ENCODE measurements at regions not wholly inside any gene's neighbourhood (a gene's known extent, or its start where the extent isn't known, plus 50 kb on each side); places are given as distances from the start of the nearest gene placed in this dataset.
"Not testable (repeated sequence)": the region's sequence is repeated elsewhere in the genome, so short reads cannot be mapped to it uniquely, and the experiment has no call there.

- no peak for DNase-seq (ENCODE audit: low spot score)
Measured at GRCh38 chr14:101616202-101616601, 54.9 kb downstream of the DIO3 start.

- no peak for DNase-seq (ENCODE audit: low spot score)
Measured at GRCh38 chr14:101619484-101619883, 58.2 kb downstream of the DIO3 start.

- DNase-seq (ENCODE audit: low spot score), result no peak
Measured at GRCh38 chr14:101620031-101620788, 58.9 kb downstream of the DIO3 start.

DNA sequence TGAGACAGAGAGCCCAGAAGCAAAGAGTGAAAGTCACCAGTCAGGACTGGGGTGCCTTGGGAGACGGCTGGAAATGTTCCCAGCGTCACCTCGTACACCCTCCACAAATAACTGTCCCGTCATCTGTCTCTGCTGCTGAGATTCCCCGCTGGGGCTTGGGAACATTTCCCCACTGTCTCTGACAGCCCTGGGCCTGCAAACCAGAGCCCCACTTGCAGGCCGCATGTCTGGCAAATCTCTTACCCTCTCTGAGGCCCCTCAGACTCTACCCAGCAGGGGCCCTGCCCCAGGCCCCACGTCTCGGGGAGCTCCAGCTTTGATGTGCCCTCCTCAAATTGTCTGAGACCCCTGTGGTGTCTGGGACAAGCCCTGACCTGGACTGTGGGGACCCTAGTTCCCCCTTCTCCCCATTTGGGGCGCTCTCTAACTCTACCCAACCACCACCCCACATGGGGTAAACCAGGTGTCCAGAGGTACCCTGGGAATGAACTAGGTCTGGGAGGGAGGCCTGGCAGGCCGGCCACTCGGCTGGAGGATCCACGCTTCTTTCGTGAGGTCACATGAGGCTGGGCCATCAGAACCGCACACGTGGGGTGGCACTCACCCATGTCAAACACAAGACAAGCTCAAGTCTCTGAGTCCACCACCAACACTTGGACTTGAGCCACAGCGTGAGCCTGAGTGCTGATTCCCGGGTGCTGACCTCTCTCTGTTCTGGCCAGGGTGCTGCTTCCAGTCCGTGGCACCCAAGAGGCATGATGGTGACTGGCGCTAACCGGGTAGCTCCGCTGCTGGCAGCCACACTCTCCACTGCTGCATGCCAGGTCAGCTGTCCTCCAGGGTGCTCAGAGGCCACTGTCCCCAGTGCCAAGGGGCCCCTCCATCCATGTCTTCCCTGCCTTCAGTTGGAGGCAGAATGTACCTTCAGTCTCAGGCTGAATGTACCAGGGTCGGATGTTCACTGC lies 59.8 kb downstream of the DIO3 start:
- no peak for DNase-seq (ENCODE audit: low spot score)

DNA sequence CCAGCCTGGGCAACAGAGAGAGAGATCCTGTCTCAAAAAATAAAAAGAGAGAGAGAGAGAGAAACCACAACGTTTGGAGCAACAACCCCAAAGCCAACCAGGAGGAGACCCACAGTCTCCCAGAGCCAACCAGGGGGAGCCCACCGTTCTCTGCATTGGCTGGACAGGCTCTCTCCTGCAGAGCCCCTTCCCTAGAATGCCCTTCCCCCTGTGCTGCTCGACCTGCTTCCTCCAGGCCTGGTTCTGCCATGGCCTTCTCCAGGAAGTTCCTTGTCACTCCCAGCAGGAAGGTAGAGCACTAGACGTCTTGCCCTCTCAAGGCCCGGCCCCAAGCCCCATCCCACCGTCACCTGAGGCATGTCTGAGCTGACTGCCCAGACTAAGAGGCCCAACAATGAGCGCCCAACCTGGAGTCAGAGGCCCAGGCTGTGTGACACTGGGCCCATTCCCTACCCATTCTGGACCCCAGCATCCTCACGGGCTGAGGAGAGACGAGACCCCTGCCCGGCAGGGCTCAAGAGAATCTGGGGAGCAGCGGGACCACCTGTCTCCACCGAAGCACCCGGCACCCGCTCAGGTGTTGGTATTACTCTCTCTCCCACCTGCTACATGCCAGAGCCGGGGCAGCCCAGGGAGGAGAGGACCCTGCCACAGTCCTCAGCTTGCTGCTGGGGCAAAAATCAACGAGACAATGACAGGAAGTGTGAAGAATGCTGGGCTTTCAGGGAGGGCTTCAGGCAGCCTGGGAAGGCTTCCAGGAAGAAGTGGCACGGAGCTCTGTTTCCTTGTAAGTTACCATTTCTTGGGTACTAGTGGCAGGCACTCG lies 61.2 kb downstream of the DIO3 start:
- no peak for DNase-seq (ENCODE audit: low spot score)

DNA sequence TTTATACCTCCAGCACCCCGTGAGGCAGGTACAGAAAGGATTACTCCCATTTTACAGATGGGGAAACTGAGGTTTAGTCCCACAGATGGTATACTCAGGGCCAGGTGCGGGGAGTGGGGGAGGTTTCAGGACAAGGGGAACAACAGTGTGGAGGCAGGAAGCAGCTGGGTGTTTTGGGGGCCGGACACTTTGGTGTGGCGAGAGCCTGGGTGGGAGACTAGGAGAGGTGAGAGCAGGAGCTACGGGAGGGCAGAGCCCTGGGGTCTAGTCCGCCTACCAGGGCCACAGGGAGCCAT lies 61.7 kb downstream of the DIO3 start:
- DNase-seq (ENCODE audit: low spot score), result no peak

DNA sequence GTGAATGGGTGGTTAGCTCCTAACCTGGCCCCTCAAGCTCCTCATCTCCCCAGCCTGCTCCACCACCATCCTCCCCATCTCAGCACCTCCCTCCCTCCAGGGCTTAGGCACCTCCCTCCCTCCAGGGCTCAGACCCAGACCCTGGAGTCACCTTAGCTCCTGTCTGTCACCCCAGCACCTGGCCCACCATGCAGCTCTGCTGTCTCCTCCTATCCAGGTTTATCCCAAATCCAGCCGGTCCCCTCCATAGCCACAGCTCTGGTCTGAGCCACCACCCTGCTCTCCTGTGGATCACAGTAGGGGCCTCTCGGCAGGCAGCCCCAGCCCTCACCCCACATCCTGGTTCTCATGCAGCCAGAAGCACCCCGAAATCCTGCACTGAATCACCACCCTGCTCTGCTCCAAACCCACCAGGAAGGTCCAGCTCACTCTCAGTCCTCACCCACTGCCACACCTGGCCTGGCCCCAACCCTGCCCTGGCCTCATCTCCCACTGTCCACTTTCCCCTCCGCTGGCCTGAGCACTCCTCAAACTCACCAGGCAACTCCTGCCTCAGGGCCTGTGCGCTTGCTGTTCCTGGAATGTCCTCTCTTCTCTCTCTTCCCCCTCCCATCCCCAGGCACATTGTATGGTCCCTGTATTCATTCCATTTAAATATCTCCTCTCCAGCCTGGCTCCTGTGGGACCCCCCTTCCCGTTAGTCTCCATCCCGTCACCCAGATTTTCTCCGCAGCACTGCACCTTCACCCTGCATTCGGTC lies 62.6 kb downstream of the DIO3 start:
- DNase-seq (ENCODE audit: low spot score), result no peak

GRCh38 chr14:101624536-101624935 lies 63.2 kb downstream of the DIO3 start:
- no peak for DNase-seq (ENCODE audit: low spot score)

- DNase-seq (ENCODE audit: low spot score), result no peak
Measured at GRCh38 chr14:101625336-101626097, 64.2 kb downstream of the DIO3 start.

- no peak for DNase-seq (ENCODE audit: low spot score)
Measured at GRCh38 chr14:101626331-101626730, 65.0 kb downstream of the DIO3 start.

DNA sequence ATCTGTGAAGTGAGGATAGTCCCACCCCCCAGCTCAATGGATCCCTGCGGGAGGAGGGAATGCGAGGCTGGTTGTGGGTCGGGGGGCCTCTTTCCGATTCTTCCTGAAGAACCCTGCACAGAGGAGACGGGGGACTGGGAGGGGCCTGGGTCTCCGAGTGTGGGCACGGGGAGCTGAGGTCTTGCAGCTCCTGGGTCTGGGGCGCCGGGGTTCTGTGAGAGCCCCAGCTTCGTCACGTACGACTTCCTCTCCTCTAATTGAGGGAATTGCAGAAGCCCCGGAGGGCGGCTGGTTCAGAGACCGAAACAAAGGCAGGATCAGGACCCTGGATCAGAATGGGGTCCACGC lies 66.6 kb downstream of the DIO3 start:
- DNase-seq (ENCODE audit: low spot score), result no peak

- DNase-seq (ENCODE audit: low spot score), result peak; percentile 11
Measured at GRCh38 chr14:101628471-101628966, 67.2 kb downstream of the DIO3 start.

- DNase-seq (ENCODE audit: low spot score), result no peak
Measured at GRCh38 chr14:101628975-101629374, 67.7 kb downstream of the DIO3 start.

DNA sequence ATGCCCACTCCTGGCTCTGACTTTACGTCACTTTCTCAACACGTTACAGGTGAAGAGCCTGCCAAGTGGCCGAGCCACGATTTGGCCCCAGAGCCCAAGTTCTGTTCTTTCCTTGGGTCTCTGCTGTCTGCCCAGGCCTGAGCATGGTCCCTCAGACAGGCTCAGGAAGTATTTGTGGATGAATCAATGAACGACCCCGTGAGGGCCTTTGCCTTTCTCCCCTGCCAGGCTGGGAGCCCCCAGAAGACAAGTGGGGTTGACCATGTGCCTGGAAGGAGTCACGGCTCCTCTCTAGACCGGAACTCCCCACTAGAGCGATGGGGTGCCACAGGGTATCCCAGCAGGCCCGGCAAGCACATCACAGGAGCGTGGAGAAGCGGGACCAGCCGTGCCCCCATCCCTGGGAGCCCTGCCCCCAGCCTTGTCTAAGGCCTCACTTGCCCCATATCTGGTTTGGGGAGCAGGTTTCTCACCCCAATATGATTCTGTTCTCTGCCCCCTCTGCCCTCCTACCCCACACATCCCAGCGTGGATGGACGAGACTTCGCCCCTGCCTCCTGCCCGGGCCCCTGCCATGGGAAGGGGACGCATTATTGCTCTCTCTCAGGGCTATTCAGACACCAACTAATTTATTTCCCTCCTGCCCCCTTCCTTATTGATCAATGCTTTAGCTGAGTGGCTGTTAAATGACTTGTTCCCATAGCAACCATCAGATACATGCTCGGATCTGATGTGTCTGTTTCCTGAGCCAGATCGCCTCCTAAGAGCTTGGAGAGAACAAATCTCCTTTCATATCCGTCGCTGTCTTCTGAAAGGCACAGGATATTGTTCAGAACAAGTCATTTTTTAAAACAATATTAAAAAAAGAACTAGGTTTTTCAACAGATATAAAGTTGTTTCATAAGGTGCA lies 69.0 kb downstream of the DIO3 start:
- DNase-seq (ENCODE audit: low spot score), result no peak

DNA sequence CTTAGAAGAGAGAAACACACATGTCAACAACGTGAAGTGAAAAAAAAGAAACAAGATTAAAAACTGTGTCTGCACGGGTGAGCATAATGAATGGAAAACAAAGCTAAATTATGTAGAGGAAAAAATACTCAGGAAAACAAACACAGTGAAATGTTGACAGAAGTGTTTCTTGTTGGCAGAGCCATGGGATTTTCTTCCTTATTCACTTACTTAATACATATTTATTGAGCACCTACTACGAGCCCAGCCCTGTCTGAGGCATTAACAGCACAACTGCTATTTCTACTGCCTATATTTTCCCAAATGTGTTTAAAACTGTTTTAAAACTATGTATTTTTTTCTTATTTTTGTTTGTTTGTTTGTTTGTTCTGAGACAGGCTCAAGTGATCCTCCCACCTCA lies 69.9 kb downstream of the DIO3 start:
- no peak for DNase-seq (ENCODE audit: low spot score)

- not testable (repeated sequence) for DNase-seq (ENCODE audit: low spot score)
Measured at GRCh38 chr14:101631970-101632369, 70.7 kb downstream of the DIO3 start.

GRCh38 chr14:101632520-101632919 lies 71.2 kb downstream of the DIO3 start:
- DNase-seq (ENCODE audit: low spot score), result no peak

- DNase-seq (ENCODE audit: low spot score), result no peak
Measured at GRCh38 chr14:101633276-101633675, 72.0 kb downstream of the DIO3 start.

DNA sequence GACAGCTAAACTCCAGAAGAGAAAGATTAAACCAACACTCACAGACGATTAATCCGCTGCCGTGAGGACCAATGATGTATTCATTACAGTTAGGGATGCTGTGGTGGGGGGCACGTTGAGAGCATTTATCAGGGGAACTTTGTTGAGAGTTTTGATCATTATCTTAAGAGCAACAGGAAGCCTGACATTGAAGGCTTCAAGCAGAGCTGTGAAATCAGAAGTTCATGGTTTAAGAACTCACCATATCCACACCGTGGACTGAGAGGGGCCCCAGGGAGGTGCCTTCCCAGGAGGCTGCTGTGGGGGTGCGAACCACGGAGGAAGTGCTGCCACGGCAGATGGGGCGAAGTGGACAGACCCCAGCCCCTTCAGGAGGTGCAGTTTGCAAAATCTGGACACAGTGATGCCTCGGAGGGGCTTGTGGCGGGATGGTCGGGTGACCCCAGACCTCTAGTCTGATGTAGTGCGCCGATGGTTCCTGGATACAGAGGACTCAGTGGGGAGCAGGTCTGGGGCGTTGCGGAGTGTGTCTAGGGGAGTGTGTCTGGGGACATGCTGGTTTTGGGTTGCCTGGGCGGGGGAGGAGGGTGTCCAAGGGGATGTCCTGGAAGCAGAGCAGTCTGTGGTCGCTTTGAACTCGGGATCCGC lies 73.0 kb downstream of the DIO3 start:
- DNase-seq (ENCODE audit: low spot score), result no peak

Data from A172 (cell line).